ENCODE measurements at regions not wholly inside any gene's neighbourhood (a gene's known extent, or its start where the extent isn't known, plus 50 kb on each side); places are given as distances from the start of the nearest gene placed in this dataset.

DNA sequence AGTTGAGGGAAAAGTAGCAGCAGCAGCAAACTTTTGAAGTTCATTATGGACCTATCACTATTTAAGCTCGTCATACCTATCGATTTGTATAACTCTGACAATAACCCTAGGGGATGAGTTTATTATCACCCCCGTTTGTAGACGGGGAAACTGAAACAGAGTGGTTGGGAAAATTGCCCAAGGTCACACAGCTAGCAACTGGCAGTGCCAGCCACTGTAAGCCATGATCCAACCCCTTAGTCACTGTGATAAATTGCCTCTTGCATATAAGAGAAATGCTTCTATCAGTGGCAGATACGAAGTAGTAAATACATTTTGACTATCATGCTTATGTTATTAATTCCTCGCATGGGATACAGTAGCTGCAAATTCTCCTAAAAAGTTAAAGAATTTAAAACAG lies 73.3 kb upstream of the ATP10B start:
- TF ChIP-seq, protein P1, sequence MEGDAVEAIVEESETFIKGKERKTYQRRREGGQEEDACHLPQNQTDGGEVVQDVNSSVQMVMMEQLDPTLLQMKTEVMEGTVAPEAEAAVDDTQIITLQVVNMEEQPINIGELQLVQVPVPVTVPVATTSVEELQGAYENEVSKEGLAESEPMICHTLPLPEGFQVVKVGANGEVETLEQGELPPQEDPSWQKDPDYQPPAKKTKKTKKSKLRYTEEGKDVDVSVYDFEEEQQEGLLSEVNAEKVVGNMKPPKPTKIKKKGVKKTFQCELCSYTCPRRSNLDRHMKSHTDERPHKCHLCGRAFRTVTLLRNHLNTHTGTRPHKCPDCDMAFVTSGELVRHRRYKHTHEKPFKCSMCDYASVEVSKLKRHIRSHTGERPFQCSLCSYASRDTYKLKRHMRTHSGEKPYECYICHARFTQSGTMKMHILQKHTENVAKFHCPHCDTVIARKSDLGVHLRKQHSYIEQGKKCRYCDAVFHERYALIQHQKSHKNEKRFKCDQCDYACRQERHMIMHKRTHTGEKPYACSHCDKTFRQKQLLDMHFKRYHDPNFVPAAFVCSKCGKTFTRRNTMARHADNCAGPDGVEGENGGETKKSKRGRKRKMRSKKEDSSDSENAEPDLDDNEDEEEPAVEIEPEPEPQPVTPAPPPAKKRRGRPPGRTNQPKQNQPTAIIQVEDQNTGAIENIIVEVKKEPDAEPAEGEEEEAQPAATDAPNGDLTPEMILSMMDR (IDR thresholded peaks at IDR 0.05; ENCODE audit: insufficient read depth, low read length) = no peak
- no peak overlapping the region for H3K4me3 ChIP-seq (ENCODE audit: low read depth, low read length)
- DNase-seq (ENCODE audit: low read depth) = no peak

DNA sequence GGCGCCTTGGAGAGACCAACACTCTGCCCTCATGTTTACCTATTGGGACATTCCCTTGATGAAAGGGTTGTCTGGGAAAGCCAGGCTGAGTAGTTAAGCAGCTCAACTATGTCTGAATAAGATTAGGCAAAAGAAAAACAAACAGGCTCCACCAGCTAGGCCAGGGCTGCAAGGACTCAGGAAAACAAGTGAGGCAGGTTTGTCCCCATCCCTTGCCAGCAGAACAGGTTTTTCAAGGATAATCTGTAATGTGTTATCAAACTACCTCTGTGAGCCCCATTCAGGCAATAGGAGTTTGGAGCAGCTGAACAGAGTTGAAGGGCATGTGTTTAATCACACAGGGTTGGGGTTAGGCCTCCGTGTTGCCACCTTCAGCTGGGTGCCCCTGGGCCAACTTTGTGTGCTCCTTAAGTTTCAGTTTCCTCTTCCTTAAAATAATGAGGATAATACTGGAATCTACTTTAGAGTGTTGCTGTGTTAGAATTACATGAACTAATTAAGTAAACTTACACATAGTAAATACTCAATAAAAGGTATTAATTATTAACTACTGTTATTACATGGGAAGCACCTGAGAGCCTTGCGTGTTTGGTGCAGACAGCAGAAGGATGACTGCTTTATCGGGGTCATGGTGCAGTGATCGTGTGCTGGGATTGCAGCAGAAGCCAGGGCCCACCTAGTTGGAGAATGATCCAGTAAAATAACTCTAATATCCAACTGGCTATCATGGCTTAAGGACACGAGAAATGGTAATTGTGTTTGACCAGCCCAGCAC lies 72.1 kb upstream of the ATP10B start:
- TF ChIP-seq, protein P1 (IDR thresholded peaks at IDR 0.05; ENCODE audit: insufficient read depth, low read length) = no peak
- DNase-seq (ENCODE audit: low read depth) = no peak
- no peak overlapping the region for H3K4me3 ChIP-seq (ENCODE audit: low read depth, low read length)

DNA sequence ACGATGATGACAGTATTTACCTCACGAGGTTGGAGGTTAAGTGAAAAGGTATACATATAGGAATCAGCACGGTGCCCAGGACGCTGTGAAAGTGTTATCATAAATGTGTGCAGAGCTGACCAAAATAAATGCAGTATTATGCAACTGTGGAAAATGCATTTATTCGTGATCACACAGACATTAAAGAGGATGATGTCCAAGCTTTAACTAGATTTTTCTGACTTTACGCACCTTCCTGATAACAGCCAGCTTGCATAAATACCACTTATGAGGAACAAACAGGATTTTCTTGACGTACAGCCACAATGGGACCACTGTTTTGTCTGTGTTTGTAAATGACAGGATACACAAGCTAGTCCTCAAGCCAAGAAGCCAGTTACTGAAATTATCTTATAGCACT lies 71.4 kb upstream of the ATP10B start:
- DNase-seq (ENCODE audit: low read depth) = no peak
- TF ChIP-seq, protein P1 (IDR thresholded peaks at IDR 0.05; ENCODE audit: insufficient read depth, low read length) = no peak
- no peak overlapping the region for H3K4me3 ChIP-seq (ENCODE audit: low read depth, low read length)

DNA sequence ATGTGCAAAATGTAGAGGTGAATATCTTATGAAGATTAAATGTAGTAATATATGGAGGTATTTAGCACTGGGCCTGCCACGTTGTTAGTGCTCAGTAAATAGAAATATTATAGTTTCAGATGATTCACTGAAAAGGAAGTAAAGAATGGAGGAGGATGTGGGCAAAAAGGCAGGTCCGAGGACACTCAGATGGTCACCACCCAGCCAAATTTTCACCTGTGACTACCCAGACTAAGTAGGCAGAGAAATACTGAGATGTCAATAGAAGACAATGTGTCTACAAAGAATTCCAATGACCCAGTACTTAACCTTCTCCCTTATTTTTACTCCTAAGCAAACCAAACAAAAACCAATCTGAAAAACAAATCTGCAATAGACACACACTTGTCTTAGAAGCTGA lies 70.3 kb upstream of the ATP10B start:
- no peak overlapping the region for H3K4me3 ChIP-seq (ENCODE audit: low read depth, low read length)
- TF ChIP-seq, protein P1 (IDR thresholded peaks at IDR 0.05; ENCODE audit: insufficient read depth, low read length) = no peak
- DNase-seq (ENCODE audit: low read depth) = no peak

DNA sequence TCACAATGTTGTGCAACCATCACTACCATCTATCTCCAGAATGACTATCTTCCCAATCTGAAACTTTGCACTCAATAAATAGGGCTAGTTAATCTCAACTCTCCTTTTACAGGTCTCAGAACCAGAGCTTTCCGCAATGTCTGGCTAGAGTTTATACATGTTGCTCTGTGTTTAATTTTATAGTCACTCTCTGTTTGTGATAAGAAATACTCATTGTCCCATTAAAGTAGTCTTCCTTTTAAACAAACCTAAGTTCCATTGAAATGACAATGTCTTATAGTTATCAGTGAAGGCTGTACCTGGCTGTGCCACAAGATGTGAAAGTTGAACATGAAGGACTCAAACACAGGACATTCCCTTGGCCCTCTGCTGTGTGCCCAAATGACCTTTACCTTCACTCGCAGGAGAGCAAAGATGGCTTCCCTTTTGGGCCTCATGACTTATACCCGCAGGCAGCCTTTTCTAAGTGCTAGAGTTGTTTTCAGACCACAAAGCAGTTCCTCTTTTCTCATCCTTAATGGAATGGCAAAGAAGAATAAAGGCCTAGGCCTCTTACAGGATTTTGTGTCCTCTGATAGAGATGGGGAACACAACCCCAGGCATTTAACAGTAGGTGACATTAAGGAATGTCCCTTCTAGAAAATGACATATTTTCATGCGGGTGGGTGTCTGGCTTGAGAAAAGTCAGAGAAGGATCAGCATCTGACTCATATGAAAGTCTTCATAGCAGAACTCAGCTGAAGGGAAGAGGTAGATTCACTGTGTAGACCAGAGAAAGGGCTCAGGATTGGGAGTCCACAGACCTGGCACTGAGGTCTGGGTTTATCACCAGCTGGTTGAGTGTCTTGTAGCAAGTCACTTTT lies 69.6 kb upstream of the ATP10B start:
- no peak overlapping the region for H3K4me3 ChIP-seq (ENCODE audit: low read depth, low read length)
- no peak for DNase-seq (ENCODE audit: low read depth)
- TF ChIP-seq, protein P1 (IDR thresholded peaks at IDR 0.05; ENCODE audit: insufficient read depth, low read length) = no peak

DNA sequence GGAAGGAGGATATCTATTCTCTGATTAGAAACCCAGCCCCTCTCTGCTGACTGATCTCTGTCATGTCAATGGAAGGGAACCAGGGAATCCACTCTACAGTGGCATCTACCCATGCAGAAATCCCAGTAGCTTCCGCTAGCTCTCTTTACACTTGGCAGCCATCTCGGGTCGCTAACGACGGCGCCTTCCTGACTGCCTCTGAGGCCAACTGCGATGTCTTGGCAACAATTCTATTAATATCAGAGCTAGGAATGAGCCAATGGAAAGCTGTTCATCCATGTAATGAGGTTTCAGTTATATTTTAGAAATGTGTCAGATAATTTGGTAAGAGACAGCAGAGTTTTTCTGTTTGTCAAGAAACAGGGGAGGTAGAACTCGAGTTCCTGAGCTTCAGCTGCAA lies 67.6 kb upstream of the ATP10B start:
- TF ChIP-seq, protein P1 (IDR thresholded peaks at IDR 0.05; ENCODE audit: insufficient read depth, low read length) = no peak
- no peak for DNase-seq (ENCODE audit: low read depth)

More for the DNA sequence above, 67.6 kb upstream of the ATP10B start:
- no peak overlapping the region for H3K4me3 ChIP-seq (ENCODE audit: low read depth, low read length)
